Fibroblast of the conjunctiva (primary cell): ENCODE measurements at regions not wholly inside any gene's neighbourhood (a gene's known extent, or its start where the extent isn't known, plus 50 kb on each side); places are given as distances from the start of the nearest gene placed in this dataset.

Source experiments
- DNase-seq: peaks from one replicate; pipeline ENCODE4 v3.0.0-alpha.2; 2010; ENCODE audit warnings: low read depth

DNA sequence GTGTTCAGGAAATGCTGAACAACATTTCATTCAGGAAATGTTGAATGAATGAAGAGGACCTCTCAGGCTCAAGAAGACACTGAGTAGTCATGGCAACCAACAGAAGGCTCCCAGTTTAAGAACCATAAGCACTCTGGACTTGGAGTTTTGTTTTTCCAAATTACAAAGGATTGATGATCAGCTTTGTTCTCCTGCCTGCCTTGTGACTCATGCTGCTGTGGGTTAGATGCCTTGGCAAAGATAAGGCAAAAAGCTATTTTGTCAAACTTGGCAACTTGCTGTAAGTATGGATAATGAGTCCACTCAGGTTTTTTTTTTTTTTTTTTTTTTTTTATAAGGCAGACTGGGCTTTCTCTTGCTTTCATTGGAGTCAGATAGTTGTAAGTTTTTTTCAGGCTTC, 365.0 kb downstream of the TMEM232 start:
- DNase-seq = no peak

DNA sequence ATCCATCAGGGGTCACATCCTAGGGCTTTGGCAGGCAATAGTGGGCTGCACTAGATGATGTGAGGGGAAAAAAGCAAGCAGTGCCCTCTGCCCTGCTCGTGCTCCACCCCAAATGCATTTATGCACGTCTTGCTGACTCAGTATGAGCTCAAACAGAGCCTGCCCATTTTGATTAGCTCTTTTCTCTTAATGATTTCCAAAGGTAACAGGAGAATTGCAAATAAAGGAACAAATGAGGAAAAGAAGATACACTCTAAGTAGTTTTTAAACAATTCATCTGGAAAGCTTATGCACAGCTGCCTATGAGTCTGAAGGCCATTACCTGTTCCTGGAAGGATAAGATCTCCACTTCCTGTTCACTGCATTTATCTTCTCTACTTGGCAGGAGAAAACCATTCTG, 364.2 kb downstream of the TMEM232 start:
- DNase-seq = no peak

DNA sequence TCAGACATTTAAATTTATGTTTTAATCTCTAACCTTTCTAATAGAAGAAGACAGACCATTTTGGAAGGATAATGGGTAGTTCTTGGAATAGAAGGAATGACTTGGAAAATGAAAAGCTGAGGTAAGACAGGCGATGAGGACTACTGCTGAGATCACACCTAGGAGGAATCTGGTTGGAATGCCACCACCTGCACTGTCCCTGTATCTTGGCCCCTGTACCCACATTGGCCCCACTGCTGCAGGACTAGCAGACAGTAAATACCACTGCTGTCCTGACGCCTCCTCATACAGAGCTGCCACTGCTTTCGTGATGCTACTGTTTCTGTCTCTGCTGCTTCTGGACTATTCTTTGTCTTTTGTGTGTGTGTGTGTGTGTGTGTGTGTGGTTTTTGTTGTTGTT, 359.8 kb downstream of the TMEM232 start:
- DNase-seq = no peak
